OCI-LY1 (cell line): ENCODE measurements at regions not wholly inside any gene's neighbourhood (a gene's known extent, or its start where the extent isn't known, plus 50 kb on each side); places are given as distances from the start of the nearest gene placed in this dataset.

ENCODE experiments used
- EZH2 ChIP-seq: fragments of 200-600 bp; sonication (generic), shearing (Covaris generic); IDR thresholded peaks from 2 replicates; pipeline ENCODE4 v1.8.0; 2017; ENCODE audit warnings: borderline replicate concordance, mixed run types, mild to moderate bottlenecking, antibody characterized with exemption, low read length, moderate library complexity, mixed read lengths
- TF ChIP-seq, protein P1 (sequence below): fragments of 200-600 bp; sonication (generic), shearing (Covaris generic); IDR thresholded peaks from 2 replicates; pipeline ENCODE4 v1.5.1; 2017; ENCODE audit warnings: mild to moderate bottlenecking, antibody characterized with exemption, low read length, moderate library complexity, mixed read lengths

DNA sequence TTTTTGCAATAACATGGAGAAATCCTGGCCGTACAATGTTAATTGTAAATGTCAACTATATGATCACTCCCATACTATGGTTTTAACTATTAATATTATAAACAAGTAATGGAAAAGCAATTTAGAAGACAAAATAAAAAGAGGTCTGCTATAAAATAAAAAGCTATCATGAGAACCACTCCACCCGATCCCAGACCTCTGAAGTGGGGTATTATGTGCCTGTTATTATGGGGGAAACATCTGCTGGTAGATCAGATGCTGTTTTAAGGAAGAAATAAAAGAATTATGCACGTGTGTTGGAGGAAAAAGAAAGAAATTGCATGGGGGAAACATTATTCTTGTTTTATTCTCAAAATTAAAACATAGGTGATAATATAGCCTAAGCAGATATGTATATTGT is 615.7 kb upstream of the ARID1B start:
- TF ChIP-seq, protein P1, sequence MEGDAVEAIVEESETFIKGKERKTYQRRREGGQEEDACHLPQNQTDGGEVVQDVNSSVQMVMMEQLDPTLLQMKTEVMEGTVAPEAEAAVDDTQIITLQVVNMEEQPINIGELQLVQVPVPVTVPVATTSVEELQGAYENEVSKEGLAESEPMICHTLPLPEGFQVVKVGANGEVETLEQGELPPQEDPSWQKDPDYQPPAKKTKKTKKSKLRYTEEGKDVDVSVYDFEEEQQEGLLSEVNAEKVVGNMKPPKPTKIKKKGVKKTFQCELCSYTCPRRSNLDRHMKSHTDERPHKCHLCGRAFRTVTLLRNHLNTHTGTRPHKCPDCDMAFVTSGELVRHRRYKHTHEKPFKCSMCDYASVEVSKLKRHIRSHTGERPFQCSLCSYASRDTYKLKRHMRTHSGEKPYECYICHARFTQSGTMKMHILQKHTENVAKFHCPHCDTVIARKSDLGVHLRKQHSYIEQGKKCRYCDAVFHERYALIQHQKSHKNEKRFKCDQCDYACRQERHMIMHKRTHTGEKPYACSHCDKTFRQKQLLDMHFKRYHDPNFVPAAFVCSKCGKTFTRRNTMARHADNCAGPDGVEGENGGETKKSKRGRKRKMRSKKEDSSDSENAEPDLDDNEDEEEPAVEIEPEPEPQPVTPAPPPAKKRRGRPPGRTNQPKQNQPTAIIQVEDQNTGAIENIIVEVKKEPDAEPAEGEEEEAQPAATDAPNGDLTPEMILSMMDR: no peak
- TF ChIP-seq EZH2: no peak
